ENCODE measurements at regions not wholly inside any gene's neighbourhood (a gene's known extent, or its start where the extent isn't known, plus 50 kb on each side); places are given as distances from the start of the nearest gene placed in this dataset.

GRCh38 chrX:42496239-42496638 is 281.7 kb downstream of the PPP1R2C start:
- TF ChIP-seq CTCF (IDR thresholded peaks at IDR 0.05) (no peak), POLR2A (IDR thresholded peaks at IDR 0.05) (no peak)

Data from sigmoid colon (tissue), 3 donors.